Heart right ventricle (tissue), 16 donors: ENCODE measurements at regions not wholly inside any gene's neighbourhood (a gene's known extent, or its start where the extent isn't known, plus 50 kb on each side); places are given as distances from the start of the nearest gene placed in this dataset.

Source experiments
- ATAC-seq, 8 donors: fragments of 200-7000 bp; cut with Tn5 transposase; one replicate each; pipeline ENCODE4 v1.9.1; 2020; ENCODE audit warnings: mild to moderate bottlenecking in 8 of 8, moderate library complexity in 8 of 8, moderate number of reproducible peaks in 1 of 8
- DNase-seq, 2 donors: peaks; one replicate each; pipeline ENCODE4 v3.0.0-alpha.2; 2020
- H3K27ac ChIP-seq, 10 donors: fragments of 200-600 bp; sonication (generic) in 2 of 10; one replicate each; pipeline versions ENCODE4 v1.5.0 to v1.8.0; 2020 to 2022; ENCODE audit warnings: mild to moderate bottlenecking in 3 of 10
- H3K27me3 ChIP-seq, 7 donors: fragments of 200-600 bp; one replicate each; pipeline ENCODE4 v1.8.0; 2021 to 2022; ENCODE audit warnings: mild to moderate bottlenecking in 2 of 7
- H3K36me3 ChIP-seq, 9 donors: fragments of 200-600 bp; sonication (generic) in 1 of 9; one replicate each; pipeline versions ENCODE4 v1.5.0 to v1.8.0; 2020 to 2022; ENCODE audit warnings: mild to moderate bottlenecking in 2 of 9
- H3K4me1 ChIP-seq, 9 donors: fragments of 200-600 bp; sonication (generic) in 1 of 9; one replicate each; pipeline versions ENCODE4 v1.5.0 to v1.8.0; 2020 to 2022; ENCODE audit warnings: mild to moderate bottlenecking in 4 of 9
- H3K4me3 ChIP-seq, 10 donors: fragments of 200-600 bp; sonication (generic) in 2 of 10; one replicate each; pipeline versions ENCODE4 v1.5.0 to v1.8.0; 2020 to 2022; ENCODE audit warnings: mild to moderate bottlenecking in 7 of 10, moderate library complexity in 2 of 10
- H3K9me3 ChIP-seq, 11 donors: fragments of 200-600 bp in 10 of 11; sonication (generic) in 2 of 11; one replicate each; pipeline versions ENCODE4 v1.5.0 to v1.8.0; 2013 to 2022; ENCODE audit warnings: mild to moderate bottlenecking in 2 of 11, control low read depth in 1 of 11, moderate library complexity in 1 of 11
- WGBS, 2 donors: extraction: QIAGEN DNeasy Blood & Tissue Kit; methylation state at CpG; one replicate each; pipeline ENCODE4 v1.1.7; 2013; ENCODE audit warnings: inconsistent platforms in 1 of 2; 5-methylcytosine and 5-hydroxymethylcytosine counted together
- intact Hi-C, 10 donors: fragments of 100-400 bp; cut with DNase I; formaldehyde crosslinking; loops; one replicate each; pipeline versions ENCODE4 v1.11.1 to v1.14.2; 2022
- TF ChIP-seq, protein P1 (sequence below), 9 donors: fragments of 200-600 bp; sonication (generic) in 2 of 9; IDR thresholded peaks; one replicate each; pipeline versions ENCODE4 v1.5.0 to v1.8.0; 2021 to 2022; ENCODE audit warnings: antibody characterized with exemption in 9 of 9, mild to moderate bottlenecking in 5 of 9, moderate library complexity in 1 of 9
- donor health status: Arrhythmogenic right ventricular cardiomyopathy.
- donor health status: ischemic (EF 13 %, LVEDD 7.1; RV severe dilation, severe dysfunction).
- donor health status: healthy with polysubstance abuse.
- donor health status: DM: no; HTN: yes; CAD: no.
- donor health status: DM: no; HTN: no; CAD: no.
- donor health status: ischemic (EF 25% LVEDD 6.9; RV normal size, moderate dysfunction).
- donor health status: ischemic (EF 25% LVEDD 5.7; RV mildly dilated, moderate dysfunction).
- donor health status: healthy.
- donor health status: DM: yes; HTN: yes; CAD: no.
- donor health status: Ischemic cardiomyopathy.
- donor health status: ischemic (EF 35%, LVEDD 5.7; RV mildly dilated, moderate dysfunction).
- donor health status: nonischemic (EF 11% LVEDD 7.7; RV severe dilation, severe dysfunction).
- donor health status: DM: yes; HTN: yes; CAD: no.
- donor health status: PGD.
- donor health status: ischemic (EF 29% LVEDD 5.4; RV normal size, mild dysfunction).
- donor health status: nonischemic (EF 23%, LVEDD 6.1; RV moderate dilation, normal function).

DNA sequence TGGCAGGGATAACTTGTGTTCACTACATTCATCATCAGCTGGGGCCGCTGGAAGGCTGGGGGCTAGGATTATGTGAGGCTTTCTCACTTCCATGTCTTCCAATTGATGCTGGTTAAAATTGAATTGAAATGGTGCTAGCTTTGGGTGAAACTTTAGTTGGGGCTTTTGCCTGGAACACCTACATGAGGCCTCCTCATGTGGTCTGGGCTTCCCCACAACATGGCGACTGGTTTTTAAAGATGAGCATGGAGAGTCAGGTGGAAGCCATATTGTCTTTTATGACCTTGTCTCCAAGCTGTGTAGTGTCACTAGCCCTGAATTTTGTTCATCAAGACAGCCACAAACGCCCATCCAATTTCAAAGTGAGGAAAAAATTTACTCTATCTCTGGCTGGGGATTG, 1033.9 kb downstream of the TYW1 start:
- ATAC-seq: no peak
- 67 to 77% methylated on average over 3 of the region's 3 CpGs for WGBS, 2 donors
- Histone ChIP-seq H3K9me3 (peaks cover 0 to 26% (median 4%) of the 10 kb centered on the region in 11 donors), H3K27ac (no peak overlapping the region), H3K27me3 (peaks cover 0 to 7% (median 0%) of the 10 kb centered on the region in 7 donors), H3K4me1 (no peaks in the 10 kb centered on the region), H3K4me3 (no peak overlapping the region), H3K36me3 (no peaks in the 10 kb centered on the region)
- no peak for DNase-seq
- intact Hi-C loops: no loop called here
- TF ChIP-seq, protein P1, sequence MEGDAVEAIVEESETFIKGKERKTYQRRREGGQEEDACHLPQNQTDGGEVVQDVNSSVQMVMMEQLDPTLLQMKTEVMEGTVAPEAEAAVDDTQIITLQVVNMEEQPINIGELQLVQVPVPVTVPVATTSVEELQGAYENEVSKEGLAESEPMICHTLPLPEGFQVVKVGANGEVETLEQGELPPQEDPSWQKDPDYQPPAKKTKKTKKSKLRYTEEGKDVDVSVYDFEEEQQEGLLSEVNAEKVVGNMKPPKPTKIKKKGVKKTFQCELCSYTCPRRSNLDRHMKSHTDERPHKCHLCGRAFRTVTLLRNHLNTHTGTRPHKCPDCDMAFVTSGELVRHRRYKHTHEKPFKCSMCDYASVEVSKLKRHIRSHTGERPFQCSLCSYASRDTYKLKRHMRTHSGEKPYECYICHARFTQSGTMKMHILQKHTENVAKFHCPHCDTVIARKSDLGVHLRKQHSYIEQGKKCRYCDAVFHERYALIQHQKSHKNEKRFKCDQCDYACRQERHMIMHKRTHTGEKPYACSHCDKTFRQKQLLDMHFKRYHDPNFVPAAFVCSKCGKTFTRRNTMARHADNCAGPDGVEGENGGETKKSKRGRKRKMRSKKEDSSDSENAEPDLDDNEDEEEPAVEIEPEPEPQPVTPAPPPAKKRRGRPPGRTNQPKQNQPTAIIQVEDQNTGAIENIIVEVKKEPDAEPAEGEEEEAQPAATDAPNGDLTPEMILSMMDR (IDR thresholded peaks at IDR 0.05): no peak

DNA sequence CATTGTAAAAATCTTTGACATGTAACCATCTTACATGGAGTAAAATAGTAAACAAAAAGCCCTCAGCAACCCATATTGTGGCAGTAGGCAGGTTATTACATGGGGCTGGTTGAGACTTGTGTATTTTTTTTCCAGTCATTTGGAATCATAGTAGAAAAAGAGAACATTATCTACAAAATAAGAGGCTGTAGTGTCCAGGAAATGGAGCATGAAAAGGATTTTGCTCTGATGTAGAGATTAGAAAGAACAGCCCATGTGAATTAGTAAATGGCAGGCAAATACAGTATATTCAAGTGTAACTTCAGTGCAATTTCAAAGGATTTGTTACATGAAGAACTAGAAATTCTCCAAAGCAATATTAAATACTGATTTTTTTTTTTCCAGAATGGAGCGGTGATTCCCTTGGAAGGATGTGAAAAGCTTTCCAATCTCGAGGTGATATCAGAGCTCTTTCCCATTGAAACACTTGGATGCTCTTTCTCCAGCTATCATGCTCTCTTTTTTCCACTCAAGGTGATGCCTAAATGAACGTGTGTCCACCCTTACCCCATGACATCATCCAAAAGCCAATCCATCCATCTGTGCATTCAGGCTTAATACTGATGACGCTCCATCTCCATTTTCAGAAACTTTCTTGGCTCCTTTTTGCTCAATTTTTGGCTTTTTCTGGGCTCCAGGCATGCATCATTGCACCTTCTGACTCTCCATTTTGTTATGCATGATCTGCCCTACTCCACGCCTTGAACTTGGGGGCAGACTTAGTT, 1034.7 kb downstream of the TYW1 start:
- Histone ChIP-seq H3K36me3 (no peaks in the 10 kb centered on the region), H3K27ac (no peak overlapping the region), H3K9me3 (peaks cover 0 to 20% (median 4%) of the 10 kb centered on the region in 11 donors), H3K27me3 (peaks cover 0 to 12% (median 0%) of the 10 kb centered on the region in 7 donors), H3K4me3 (no peak overlapping the region), H3K4me1 (no peaks in the 10 kb centered on the region)
- DNase-seq (no peak), ATAC-seq (no peak)
- intact Hi-C loops: no loop called here
- TF ChIP-seq, protein P1 (IDR thresholded peaks at IDR 0.05): no peak
- 65 to 73% methylated on average over 5 of the region's 5 CpGs for WGBS, 2 donors

DNA sequence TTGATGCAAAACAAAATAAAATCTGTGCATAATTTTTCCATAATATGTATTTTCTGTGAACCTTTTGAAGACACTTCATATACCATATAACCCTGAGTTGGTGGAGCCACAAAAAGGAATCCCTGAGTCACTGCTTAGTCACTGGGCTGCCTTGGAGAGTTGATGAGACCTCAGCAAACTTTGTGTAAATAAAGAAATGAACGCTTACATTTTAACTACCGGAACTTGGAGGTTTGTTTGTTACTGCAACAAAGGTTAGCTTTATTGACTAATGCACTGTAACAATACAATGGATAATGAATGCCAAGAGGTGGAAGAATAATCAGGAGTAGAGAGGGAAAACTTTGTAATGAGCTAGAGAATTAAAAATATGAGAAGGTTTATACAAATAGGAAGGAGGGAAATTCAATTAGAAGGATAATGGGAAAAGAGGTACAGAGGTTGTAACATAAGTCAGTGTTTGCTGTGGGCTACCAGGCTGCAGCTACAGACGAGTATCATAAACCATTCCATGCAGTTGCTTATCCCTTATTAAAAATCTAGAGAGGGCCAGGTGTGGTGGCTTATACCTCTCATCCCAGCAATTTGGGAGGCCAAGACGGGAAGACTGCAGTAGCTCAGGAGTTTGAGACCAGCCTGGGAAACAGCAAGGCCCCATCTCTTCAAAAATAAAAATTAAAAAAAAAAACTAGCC, 1042.1 kb downstream of the TYW1 start:
- Histone ChIP-seq H3K4me1 (no peaks in the 10 kb centered on the region), H3K9me3 (peaks cover 0 to 5% (median 0%) of the 10 kb centered on the region in 11 donors), H3K36me3 (no peaks in the 10 kb centered on the region), H3K4me3 (no peak overlapping the region), H3K27me3 (peaks cover 0 to 45% (median 0%) of the 10 kb centered on the region in 7 donors), H3K27ac (no peak overlapping the region)
- intact Hi-C loops: no loop called here
- no peak for ATAC-seq
- DNase-seq: no peak
- 77 to 78% methylated on average over 4 of the region's 4 CpGs for WGBS, 2 donors
- TF ChIP-seq, protein P1 (IDR thresholded peaks at IDR 0.05): no peak

DNA sequence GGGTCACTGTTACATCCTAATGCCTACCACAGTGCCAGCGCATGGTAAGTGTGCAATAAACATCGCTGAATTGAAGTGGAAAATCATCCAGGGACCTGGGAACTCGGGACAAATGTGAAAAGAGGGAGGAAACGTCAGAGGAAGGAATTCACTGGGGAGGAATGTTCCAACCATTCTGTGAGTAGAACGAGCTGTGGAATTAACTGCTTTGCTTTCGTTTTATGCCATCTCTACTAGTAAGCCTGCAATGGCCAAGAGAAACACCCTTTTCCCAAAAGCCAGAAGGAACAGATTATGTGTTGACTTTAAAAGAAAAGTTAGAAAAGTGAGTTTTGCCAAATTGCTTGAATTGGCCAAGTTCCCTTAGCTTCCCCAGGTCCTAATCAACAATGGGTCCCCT, 1044.9 kb downstream of the TYW1 start:
- H3K27me3 ChIP-seq: peaks cover 0 to 31% (median 0%) of the 10 kb centered on the region in 7 donors
- WGBS, 2 donors: 53 to 70% methylated on average over 6 of the region's 6 CpGs
- ATAC-seq (no peak), DNase-seq (no peak)
- TF ChIP-seq, protein P1 (IDR thresholded peaks at IDR 0.05): no peak
- no peaks in the 10 kb centered on the region for H3K36me3 ChIP-seq
- peaks cover 0 to 5% (median 0%) of the 10 kb centered on the region in 11 donors for H3K9me3 ChIP-seq
- H3K4me1 ChIP-seq: no peaks in the 10 kb centered on the region
- H3K27ac ChIP-seq: no peak overlapping the region
- no peak overlapping the region for H3K4me3 ChIP-seq
- intact Hi-C loops: no loop called here
